SH-SY5Y (cell line): ENCODE measurements at regions not wholly inside any gene's neighbourhood (a gene's known extent, or its start where the extent isn't known, plus 50 kb on each side); places are given as distances from the start of the nearest gene placed in this dataset.

Experiments used
- GATA2 ChIP-seq: IDR thresholded peaks from 2 replicates; pipeline ENCODE4 v1.6.1; 2011; ENCODE audit warnings: mild to moderate bottlenecking, low read depth, low read length
- GATA3 ChIP-seq: IDR thresholded peaks from 2 replicates; pipeline ENCODE4 v1.6.1; 2011; ENCODE audit warnings: low read depth, mild to moderate bottlenecking, low read length, moderate library complexity

DNA sequence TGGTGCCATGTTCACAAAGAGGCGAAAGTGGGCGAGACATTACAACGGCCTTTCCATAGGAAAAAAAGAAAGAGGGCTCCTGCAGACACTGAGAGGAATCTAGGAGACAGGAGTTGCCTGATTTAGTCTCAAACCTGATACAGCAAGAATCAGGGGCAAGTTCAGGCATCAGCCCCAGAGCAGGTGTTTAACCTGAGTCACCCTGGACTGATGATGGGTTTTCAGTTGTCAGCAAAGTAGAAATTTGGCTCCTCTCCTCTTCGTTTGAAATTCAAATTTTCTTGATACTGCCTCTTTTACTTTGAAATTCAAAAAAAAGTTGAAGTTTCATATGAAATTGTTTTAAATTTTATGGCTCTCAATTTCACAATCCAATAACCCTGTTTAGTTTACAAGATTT is 189.5 kb downstream of the ABCC12 start:
- TF ChIP-seq GATA2, result no peak
- no peak for TF ChIP-seq GATA3
